GM19238 (cell line): ENCODE measurements at regions not wholly inside any gene's neighbourhood (a gene's known extent, or its start where the extent isn't known, plus 50 kb on each side); places are given as distances from the start of the nearest gene placed in this dataset.
"Not testable (repeated sequence)": the region's sequence is repeated elsewhere in the genome, so short reads cannot be mapped to it uniquely, and the experiment has no call there.

Source experiments
- DNase-seq: peaks from one replicate; pipeline ENCODE4 v3.0.0; 2011; ENCODE audit warnings: low spot score; ENCODE audit not compliant: insufficient read length

GRCh38 chr9:93813221-93814076 is 141.7 kb downstream of the BARX1 start:
- DNase-seq = no peak

GRCh38 chr9:93812410-93812668 is 142.8 kb downstream of the BARX1 start:
- DNase-seq = no peak

GRCh38 chr9:93810028-93810971 is 144.9 kb downstream of the BARX1 start:
- no peak for DNase-seq

GRCh38 chr9:93809204-93809940 is 145.8 kb downstream of the BARX1 start:
- DNase-seq = no peak

- DNase-seq = no peak
These were observed 146.8 kb downstream of the BARX1 start for GRCh38 chr9:93808115-93809029.

- no peak for DNase-seq
These were observed 147.7 kb downstream of the BARX1 start for GRCh38 chr9:93807166-93808074.

DNA sequence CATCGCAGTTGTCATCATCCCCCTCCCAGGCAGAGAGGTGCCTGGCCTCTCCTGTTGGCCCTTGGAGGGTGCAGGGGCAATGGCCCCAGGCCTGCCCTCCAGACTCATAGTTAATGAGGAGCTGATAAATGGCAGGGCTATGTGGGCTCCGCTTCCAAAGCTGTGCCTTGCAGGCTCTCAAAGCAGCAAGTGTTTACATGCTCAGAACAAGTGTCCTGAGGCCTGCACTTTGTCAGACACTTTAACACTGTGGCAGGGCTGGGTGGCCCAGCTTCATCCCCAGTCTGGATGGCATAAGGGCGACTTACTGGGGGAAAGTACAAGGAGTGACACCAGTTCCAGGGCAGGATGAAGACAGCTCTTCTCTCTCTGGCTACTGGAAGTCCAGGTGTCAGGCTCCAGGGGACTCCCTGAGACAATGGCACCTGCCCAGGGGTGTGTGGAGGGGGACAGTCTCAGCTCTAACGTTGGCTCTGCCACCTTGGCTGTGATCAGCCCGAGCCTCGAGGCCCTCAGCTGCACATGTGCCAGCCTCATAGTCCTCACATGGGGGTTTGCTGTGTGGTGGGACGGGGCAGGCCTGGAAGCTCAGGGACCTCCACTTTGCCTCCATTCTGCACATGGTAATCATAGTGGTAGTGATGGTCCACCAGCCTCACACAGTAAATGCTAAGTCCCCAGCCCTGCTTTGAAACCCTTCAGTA is 153.4 kb downstream of the BARX1 start:
- no peak for DNase-seq

GRCh38 chr9:93801120-93801519 is 154.0 kb downstream of the BARX1 start:
- no peak for DNase-seq

DNA sequence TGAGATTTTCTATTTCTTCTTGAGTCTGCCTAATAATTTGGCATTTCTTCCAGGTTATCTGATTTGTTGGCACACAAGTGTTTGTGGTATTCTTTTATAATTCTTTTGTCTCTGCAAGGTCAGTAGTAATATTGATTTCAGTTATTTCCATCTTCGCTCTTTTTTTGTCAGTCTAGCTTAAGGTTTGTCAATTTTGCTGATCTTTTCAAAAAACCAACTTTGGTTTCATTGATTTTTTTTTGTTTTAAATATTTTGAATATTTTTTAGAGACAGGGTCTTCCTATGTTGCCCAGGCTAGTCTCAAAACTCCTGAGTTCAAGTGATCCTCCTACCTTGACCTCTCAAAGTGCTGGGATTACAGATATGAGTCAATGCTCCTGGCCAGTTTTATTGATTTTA is 162.8 kb downstream of the BARX1 start:
- DNase-seq = no peak

DNA sequence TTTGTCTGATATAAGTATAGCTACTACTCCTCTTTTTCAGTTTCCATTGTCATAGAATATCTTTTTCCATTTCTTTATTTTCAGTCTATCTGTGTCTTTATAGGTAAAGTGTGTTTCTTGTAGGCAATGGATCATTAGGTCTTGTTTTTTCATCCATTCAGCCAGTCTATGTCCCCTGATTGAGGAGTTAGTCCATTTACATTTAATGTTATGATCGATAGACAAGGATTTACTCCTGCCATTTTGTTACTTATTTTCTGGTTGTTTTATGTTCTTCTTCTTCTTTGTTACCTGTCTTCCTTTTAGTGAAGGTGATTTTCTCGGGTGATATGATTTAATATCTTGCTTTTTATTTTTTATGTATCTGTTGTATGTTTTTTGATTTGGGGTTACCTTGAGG is 169.0 kb downstream of the BARX1 start:
- no peak for DNase-seq

GRCh38 chr9:93776873-93777272 is 178.3 kb downstream of the BARX1 start:
- no peak for DNase-seq

DNA sequence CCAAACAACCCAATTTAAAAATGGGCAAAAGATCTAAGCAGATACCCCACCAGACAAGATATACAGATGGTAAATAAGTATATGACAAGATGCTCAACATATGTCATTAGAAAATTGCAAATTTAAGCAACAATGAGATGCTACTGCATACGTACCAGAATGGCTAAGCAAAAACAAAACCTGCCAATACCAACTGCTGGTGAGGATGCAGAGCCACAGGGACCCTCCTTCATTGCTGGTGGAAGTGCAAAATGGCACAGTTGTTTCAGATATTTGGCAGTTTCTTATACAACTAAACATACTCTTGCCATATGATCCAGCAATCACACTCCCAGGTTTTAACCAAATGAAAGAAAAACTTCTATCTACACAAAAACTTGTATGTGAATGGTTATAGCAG is 178.9 kb downstream of the BARX1 start:
- no peak for DNase-seq

GRCh38 chr9:93774331-93775102 is 180.6 kb downstream of the BARX1 start:
- DNase-seq = no peak

GRCh38 chr9:93771276-93771675 is 183.9 kb downstream of the BARX1 start:
- DNase-seq = no peak

DNA sequence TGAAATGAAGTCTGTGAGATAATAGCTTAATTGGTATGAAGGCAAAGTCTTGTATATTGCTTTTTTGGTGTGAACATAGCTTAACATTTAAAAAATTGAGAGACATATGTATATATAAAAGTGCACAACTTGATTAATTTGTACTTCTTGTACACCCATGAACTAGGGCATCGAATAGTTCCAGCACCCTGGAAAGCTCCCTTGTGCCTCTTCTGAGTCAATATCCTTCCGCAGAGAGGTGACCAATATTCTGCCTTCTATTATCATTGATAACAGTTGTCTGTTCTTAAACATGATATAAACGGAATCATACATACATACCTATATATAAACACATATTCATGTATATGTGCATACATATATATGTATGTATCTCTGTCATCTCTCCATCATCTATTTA is 185.4 kb downstream of the PHF2 start:
- no peak for DNase-seq

GRCh38 chr9:93750045-93750444 is 173.7 kb downstream of the PHF2 start:
- DNase-seq = no peak

GRCh38 chr9:93748827-93749226 is 172.4 kb downstream of the PHF2 start:
- not testable (repeated sequence) for DNase-seq

DNA sequence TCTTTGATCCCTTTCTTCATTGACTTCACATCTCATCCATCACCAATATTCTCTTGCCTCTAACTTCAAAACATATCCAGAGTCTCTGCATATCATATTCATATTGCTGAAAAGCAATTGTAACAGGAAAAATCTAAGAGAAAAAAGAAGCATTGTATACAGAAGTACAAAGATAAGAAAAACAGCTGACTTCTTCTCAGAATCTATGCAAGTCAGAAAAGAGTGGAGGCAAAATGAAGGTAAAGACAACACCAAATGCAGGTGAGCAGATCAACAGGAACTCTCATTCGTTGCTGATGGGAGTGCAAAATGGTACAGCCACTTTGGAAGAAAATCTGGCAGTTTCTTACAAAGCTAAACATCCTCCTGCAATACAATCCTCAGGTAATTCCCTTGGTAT is 155.6 kb downstream of the PHF2 start:
- no peak for DNase-seq
